ENCODE measurements at regions not wholly inside any gene's neighbourhood (a gene's known extent, or its start where the extent isn't known, plus 50 kb on each side); places are given as distances from the start of the nearest gene placed in this dataset.

GRCh38 chr3:69579306-69580041, 159.8 kb upstream of the MITF start:
- Histone ChIP-seq H3K27me3 (ENCODE audit: insufficient read depth, low read depth) (no peaks in the 10 kb centered on the region), H3K79me2 (ENCODE audit: insufficient read depth, low read depth) (no peaks in the 10 kb centered on the region), H3K27ac (no peak overlapping the region), H3K4me3 (IDR thresholded peaks at IDR 0.05; ENCODE audit: insufficient read depth, low read depth, low read length) (no peak overlapping the region), H2AFZ (ENCODE audit: low read depth) (no peak overlapping the region), H4K20me1 (ENCODE audit: insufficient read depth) (no peaks in the 10 kb centered on the region), H3K4me1 (ENCODE audit: low read depth, poor library complexity, severe bottlenecking) (no peaks in the 10 kb centered on the region), H3K36me3 (ENCODE audit: insufficient read depth) (no peaks in the 10 kb centered on the region), H3K9ac (no peak overlapping the region), H3K4me2 (no peak overlapping the region)
- TF ChIP-seq, protein P1, sequence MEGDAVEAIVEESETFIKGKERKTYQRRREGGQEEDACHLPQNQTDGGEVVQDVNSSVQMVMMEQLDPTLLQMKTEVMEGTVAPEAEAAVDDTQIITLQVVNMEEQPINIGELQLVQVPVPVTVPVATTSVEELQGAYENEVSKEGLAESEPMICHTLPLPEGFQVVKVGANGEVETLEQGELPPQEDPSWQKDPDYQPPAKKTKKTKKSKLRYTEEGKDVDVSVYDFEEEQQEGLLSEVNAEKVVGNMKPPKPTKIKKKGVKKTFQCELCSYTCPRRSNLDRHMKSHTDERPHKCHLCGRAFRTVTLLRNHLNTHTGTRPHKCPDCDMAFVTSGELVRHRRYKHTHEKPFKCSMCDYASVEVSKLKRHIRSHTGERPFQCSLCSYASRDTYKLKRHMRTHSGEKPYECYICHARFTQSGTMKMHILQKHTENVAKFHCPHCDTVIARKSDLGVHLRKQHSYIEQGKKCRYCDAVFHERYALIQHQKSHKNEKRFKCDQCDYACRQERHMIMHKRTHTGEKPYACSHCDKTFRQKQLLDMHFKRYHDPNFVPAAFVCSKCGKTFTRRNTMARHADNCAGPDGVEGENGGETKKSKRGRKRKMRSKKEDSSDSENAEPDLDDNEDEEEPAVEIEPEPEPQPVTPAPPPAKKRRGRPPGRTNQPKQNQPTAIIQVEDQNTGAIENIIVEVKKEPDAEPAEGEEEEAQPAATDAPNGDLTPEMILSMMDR (conservative IDR thresholded peaks at IDR 0.05; ENCODE audit: low read depth, low read length), result no peak

DNA sequence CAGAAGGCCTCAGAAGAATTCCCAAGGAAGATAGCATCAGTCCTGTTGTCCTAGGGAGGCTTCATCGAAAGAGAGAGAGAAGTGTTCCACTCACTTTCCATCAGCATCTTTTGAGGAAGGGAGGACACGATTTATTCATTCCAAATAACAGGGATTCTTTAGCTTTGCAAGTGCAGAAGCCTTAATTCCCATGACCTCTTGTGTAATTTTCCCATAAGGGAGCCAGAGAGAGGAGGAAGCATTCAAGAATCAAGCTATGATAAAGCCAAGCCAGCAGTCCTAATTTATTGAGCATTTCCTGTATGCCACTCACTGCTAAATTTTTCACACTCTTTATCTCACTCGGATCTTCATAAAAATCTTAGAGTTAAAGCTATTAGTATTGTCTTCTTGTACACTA, 169.7 kb upstream of the MITF start:
- TF ChIP-seq, protein P1 (conservative IDR thresholded peaks at IDR 0.05; ENCODE audit: low read depth, low read length), result no peak
- no peaks in the 10 kb centered on the region for H3K36me3 ChIP-seq (ENCODE audit: insufficient read depth)
- H3K4me1 ChIP-seq (ENCODE audit: low read depth, poor library complexity, severe bottlenecking), result no peaks in the 10 kb centered on the region
- H3K27ac ChIP-seq, result no peak overlapping the region
- H3K79me2 ChIP-seq (ENCODE audit: insufficient read depth, low read depth), result no peaks in the 10 kb centered on the region
- H3K9ac ChIP-seq, result no peak overlapping the region
- no peaks in the 10 kb centered on the region for H4K20me1 ChIP-seq (ENCODE audit: insufficient read depth)
- no peak overlapping the region for H3K4me2 ChIP-seq
- H3K27me3 ChIP-seq (ENCODE audit: insufficient read depth, low read depth), result no peaks in the 10 kb centered on the region
- no peak overlapping the region for H3K4me3 ChIP-seq (IDR thresholded peaks at IDR 0.05; ENCODE audit: insufficient read depth, low read depth, low read length)
- H2AFZ ChIP-seq (ENCODE audit: low read depth), result no peak overlapping the region

GRCh38 chr3:69568951-69569350, 170.3 kb upstream of the MITF start:
- Histone ChIP-seq H3K4me1 (ENCODE audit: low read depth, poor library complexity, severe bottlenecking) (no peaks in the 10 kb centered on the region), H3K4me3 (IDR thresholded peaks at IDR 0.05; ENCODE audit: insufficient read depth, low read depth, low read length) (no peak overlapping the region), H3K27me3 (ENCODE audit: insufficient read depth, low read depth) (no peaks in the 10 kb centered on the region), H3K79me2 (ENCODE audit: insufficient read depth, low read depth) (no peaks in the 10 kb centered on the region), H3K27ac (no peak overlapping the region), H3K4me2 (no peak overlapping the region), H4K20me1 (ENCODE audit: insufficient read depth) (no peaks in the 10 kb centered on the region), H2AFZ (ENCODE audit: low read depth) (no peak overlapping the region), H3K9ac (no peak overlapping the region), H3K36me3 (ENCODE audit: insufficient read depth) (no peaks in the 10 kb centered on the region)
- TF ChIP-seq, protein P1 (conservative IDR thresholded peaks at IDR 0.05; ENCODE audit: low read depth, low read length), result no peak

DNA sequence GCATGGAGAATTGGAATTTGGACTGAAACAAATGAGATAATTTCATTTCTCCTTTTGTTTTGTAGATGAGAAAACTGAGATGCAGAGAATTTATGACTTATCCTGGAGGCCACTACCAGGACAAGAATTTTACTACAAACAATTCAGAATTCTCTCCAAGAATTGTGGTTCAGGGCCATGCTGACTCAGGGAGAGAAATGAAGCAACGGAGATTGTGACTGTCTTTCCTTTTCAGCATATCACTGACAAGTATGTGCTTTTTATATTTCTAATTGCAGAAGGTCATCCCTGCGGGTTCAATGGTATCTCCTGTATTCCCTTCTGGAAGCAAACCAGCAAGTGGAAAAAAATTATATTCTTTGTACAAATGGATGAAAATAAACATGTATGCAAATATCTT, 170.8 kb upstream of the MITF start:
- no peak overlapping the region for H2AFZ ChIP-seq (ENCODE audit: low read depth)
- TF ChIP-seq, protein P1 (conservative IDR thresholded peaks at IDR 0.05; ENCODE audit: low read depth, low read length), result no peak
- no peaks in the 10 kb centered on the region for H3K36me3 ChIP-seq (ENCODE audit: insufficient read depth)
- no peaks in the 10 kb centered on the region for H3K27me3 ChIP-seq (ENCODE audit: insufficient read depth, low read depth)
- H3K4me1 ChIP-seq (ENCODE audit: low read depth, poor library complexity, severe bottlenecking), result no peaks in the 10 kb centered on the region
- no peak overlapping the region for H3K9ac ChIP-seq
- no peak overlapping the region for H3K4me2 ChIP-seq
- H3K27ac ChIP-seq, result no peak overlapping the region
- no peaks in the 10 kb centered on the region for H4K20me1 ChIP-seq (ENCODE audit: insufficient read depth)
- H3K79me2 ChIP-seq (ENCODE audit: insufficient read depth, low read depth), result no peaks in the 10 kb centered on the region
- H3K4me3 ChIP-seq (IDR thresholded peaks at IDR 0.05; ENCODE audit: insufficient read depth, low read depth, low read length), result no peak overlapping the region

All from KMS-11 (cell line).